AG10803 (cell line): ENCODE measurements at regions not wholly inside any gene's neighbourhood (a gene's known extent, or its start where the extent isn't known, plus 50 kb on each side); places are given as distances from the start of the nearest gene placed in this dataset.
"Not testable (repeated sequence)": the region's sequence is repeated elsewhere in the genome, so short reads cannot be mapped to it uniquely, and the experiment has no call there.

ENCODE experiments used
- DNase-seq: peaks from one replicate; pipeline ENCODE4 v3.0.0; 2010; ENCODE audit warnings: low read depth
- H3K4me3 ChIP-seq: 2 replicates; pipeline ENCODE4 v1.5.1; 2011; ENCODE audit warnings: mild to moderate bottlenecking, low read length, control low read depth
- TF ChIP-seq, protein P1 (sequence below): conservative IDR thresholded peaks from 2 replicates; pipeline ENCODE4 v1.5.1; 2011; ENCODE audit warnings: mild to moderate bottlenecking, low read length, control low read depth, inconsistent platforms

DNA sequence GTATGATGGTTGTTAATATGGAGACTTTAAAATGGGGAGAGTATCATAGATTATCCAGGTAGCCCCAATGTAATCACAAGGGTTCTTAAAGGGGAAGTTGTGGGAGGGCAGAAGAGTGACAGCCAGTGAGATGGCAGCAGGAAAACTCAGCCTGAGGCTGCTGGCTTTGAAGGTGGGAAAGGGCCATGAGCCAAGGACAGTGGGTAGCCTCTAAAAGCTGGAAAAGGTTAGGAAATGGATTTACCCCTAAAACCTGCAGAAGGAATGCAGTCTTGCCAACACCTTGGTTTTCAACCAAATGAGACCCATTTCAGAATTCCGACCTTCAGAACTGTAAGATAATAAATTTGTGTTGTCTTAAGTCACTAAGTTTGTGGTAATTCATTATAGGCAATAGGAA, 68.8 kb upstream of the BLTP1 start:
- TF ChIP-seq, protein P1, sequence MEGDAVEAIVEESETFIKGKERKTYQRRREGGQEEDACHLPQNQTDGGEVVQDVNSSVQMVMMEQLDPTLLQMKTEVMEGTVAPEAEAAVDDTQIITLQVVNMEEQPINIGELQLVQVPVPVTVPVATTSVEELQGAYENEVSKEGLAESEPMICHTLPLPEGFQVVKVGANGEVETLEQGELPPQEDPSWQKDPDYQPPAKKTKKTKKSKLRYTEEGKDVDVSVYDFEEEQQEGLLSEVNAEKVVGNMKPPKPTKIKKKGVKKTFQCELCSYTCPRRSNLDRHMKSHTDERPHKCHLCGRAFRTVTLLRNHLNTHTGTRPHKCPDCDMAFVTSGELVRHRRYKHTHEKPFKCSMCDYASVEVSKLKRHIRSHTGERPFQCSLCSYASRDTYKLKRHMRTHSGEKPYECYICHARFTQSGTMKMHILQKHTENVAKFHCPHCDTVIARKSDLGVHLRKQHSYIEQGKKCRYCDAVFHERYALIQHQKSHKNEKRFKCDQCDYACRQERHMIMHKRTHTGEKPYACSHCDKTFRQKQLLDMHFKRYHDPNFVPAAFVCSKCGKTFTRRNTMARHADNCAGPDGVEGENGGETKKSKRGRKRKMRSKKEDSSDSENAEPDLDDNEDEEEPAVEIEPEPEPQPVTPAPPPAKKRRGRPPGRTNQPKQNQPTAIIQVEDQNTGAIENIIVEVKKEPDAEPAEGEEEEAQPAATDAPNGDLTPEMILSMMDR = no peak
- DNase-seq = no peak

DNA sequence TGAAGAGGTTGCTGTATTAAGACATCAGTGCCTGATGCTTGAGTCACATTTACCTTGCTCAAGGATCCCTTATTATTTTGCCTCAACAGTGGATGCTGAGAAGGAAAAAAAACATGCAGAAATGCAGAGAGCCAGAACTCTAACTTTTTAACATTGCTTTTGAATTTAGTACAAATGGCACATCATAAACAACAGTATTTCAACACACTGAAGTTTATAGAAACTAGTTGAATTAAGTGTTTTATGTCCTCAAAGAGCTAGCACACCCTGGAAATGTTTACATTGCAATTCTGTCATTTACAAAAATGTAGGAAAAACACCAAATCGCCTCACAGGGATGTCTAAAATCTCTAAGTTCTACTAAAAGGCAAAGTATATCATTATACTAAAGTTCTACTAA, 69.5 kb upstream of the BLTP1 start:
- TF ChIP-seq, protein P1 = no peak
- DNase-seq = no peak

More for the DNA sequence above, 68.8 kb upstream of the BLTP1 start:
- no peak overlapping the region for H3K4me3 ChIP-seq

DNA sequence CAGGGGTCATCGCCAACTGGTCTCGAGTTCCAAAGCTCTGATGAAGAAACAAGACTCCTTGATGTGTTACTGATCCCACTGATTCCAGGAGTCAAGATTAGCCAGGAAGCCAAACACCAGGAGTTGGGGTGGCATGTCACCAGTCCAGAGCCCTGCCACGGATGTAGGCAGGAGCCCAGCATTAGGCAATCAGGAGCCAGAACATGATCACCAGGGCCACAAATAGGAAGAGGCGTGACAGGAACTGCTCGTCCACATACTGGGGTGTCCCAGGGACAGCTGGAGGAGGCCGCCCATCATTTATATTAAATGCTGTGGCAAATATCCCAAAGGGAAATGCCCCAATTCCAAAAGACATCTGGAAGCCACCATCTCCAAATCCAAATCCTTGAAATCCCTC, 74.5 kb upstream of the BLTP1 start:
- H3K4me3 ChIP-seq, DNase-seq: not testable (repeated sequence)

More for the DNA sequence above, 69.5 kb upstream of the BLTP1 start:
- H3K4me3 ChIP-seq = no peak overlapping the region

DNA sequence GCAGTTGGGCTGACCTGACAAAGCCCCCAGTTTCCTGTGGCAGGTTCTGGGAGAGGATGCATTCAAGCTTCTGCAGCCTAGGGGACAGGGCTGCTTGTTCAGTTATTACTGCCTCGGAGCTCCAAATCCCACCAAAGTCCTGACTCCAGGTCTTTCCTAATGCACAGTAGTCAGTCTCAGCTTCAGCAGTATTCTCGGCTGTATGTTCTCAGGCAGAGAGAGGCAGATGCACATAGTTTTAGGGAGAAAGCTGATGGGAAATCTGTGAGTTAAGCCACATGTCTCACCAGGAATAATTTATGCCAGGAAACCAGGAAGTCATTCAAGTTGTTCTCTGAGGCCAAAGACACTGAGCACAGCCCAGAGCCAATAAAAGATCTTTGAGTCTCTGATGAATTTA, 75.3 kb upstream of the BLTP1 start:
- not testable (repeated sequence) for H3K4me3 ChIP-seq
- DNase-seq = peak; percentile 2

DNA sequence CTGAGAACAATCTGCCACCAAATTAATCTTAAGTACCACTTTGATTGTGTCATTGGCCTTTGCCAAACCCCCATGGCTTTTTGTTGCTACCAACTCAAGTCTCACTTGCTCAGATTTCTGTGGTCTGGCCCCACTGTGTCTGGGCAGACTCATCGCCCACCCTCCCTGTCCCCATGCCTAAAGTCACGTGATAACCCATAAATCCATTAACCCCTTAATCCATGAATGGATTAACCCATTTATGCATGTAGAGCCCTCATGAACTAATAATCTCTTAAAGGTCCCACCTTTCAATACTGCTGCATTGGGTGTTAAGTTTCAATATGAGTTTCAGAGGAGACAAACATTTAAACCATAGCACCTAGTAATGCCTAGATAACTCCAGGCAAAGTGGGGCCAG, 78.5 kb upstream of the BLTP1 start:
- no peak for DNase-seq

DNA sequence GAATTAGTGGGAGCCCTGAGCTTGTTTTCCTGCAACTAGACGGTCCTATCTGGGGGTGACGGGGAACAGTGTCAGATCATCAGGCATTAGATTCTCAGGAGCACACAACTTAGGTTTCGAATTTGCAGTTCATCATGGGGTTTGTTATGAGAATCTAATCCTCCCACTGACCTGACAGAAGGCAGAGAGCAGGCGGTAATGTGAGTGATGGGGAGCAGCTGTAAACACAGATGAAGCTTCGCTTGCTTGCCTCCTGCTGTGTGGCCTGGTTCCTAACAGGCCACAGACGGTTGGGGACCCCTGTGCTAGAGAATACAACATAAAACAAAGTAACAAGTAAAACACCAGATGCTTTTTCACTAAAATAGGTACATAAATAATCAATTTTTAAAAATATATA, 86.2 kb upstream of the BLTP1 start:
- no peak overlapping the region for H3K4me3 ChIP-seq
- no peak for DNase-seq
- TF ChIP-seq, protein P1 = no peak

More for the DNA sequence above, 78.5 kb upstream of the BLTP1 start:
- H3K4me3 ChIP-seq = no peak overlapping the region
- TF ChIP-seq, protein P1 = no peak

DNA sequence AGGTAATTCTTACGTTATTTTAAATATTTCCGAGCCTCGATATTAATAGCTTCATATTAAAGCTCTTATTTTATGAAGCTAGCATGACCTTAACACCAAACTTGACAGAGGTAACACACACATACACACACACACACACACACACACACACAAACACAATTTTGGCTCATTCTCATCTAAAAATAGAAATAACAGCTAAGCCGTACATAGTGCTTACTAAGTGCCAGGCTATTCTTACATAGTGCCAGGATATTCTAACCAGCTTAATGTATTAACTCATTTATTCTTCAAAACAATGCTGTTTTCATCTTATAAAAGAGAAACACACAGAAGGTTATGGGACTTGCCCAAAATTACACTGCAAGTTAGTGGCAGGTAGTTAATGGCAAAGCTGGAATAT, 87.0 kb upstream of the BLTP1 start:
- DNase-seq = no peak
- TF ChIP-seq, protein P1 = no peak
- H3K4me3 ChIP-seq = no peak overlapping the region

DNA sequence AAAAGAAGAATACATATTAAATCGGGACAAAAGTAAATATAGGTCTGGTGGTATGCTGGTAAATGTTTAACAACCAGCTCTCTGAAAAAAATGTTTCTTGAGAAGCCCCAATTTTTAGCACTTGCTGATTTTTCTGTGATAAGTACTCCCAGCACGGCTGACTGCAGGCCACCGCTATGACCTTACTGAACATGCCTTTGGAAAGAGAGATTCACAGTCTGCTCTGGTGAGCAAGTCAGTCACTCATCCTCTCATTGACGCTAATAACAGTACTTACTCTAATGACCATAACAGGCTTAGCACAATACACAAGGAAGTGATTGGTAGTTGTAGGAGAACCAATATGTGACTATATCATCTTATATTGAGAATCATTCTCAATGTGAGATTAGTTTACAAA, 98.9 kb upstream of the BLTP1 start:
- TF ChIP-seq, protein P1 = no peak
- H3K4me3 ChIP-seq = no peak overlapping the region
- DNase-seq = no peak
